GM12865 (cell line): ENCODE measurements at regions not wholly inside any gene's neighbourhood (a gene's known extent, or its start where the extent isn't known, plus 50 kb on each side); places are given as distances from the start of the nearest gene placed in this dataset.

Experiments
- DNase-seq: peaks from one replicate; pipeline ENCODE4 v3.0.0; 2010; ENCODE audit warnings: low read depth
- H3K4me3 ChIP-seq: 2 replicates; pipeline ENCODE4 v1.5.1; 2011; ENCODE audit warnings: mild to moderate bottlenecking, low read depth, low read length, control low read depth
- CTCF ChIP-seq: IDR thresholded peaks from 2 replicates; pipeline ENCODE4 v1.5.1; 2011; ENCODE audit warnings: low read length, control low read depth, low read depth, inconsistent platforms; ENCODE audit not compliant: insufficient read depth; ENCODE audit errors: missing control alignments

GRCh38 chr6:91751526-91751925 lies 1164.7 kb upstream of the MAP3K7 start:
- no peak overlapping the region for H3K4me3 ChIP-seq
- TF ChIP-seq CTCF, result no peak
- DNase-seq, result no peak

GRCh38 chr6:91744566-91744965 lies 1157.7 kb upstream of the MAP3K7 start:
- TF ChIP-seq CTCF, result no peak
- no peak for DNase-seq

GRCh38 chr6:91743756-91744155 lies 1156.9 kb upstream of the MAP3K7 start:
- no peak for TF ChIP-seq CTCF
- DNase-seq, result no peak
- H3K4me3 ChIP-seq, result no peak overlapping the region

More at GRCh38 chr6:91744566-91744965, 1157.7 kb upstream of the MAP3K7 start:
- H3K4me3 ChIP-seq, result no peak overlapping the region

- TF ChIP-seq CTCF, result no peak
Observed at GRCh38 chr6:91731939-91732338, 1145.1 kb upstream of the MAP3K7 start.

GRCh38 chr6:91730710-91731109 lies 1143.8 kb upstream of the MAP3K7 start:
- no peak for DNase-seq
- H3K4me3 ChIP-seq, result no peak overlapping the region
- TF ChIP-seq CTCF, result no peak

More at GRCh38 chr6:91731939-91732338, 1145.1 kb upstream of the MAP3K7 start:
- DNase-seq, result no peak
- no peak overlapping the region for H3K4me3 ChIP-seq

- no peak for DNase-seq
- no peak for TF ChIP-seq CTCF
Observed at GRCh38 chr6:91720324-91720723, 1133.5 kb upstream of the MAP3K7 start.

GRCh38 chr6:91719414-91719813 lies 1132.5 kb upstream of the MAP3K7 start:
- DNase-seq, result no peak
- TF ChIP-seq CTCF, result no peak
- H3K4me3 ChIP-seq, result no peak overlapping the region

More at GRCh38 chr6:91720324-91720723, 1133.5 kb upstream of the MAP3K7 start:
- no peak overlapping the region for H3K4me3 ChIP-seq
